NCI-H1417 (cell line): ENCODE measurements at regions not wholly inside any gene's neighbourhood (a gene's known extent, or its start where the extent isn't known, plus 50 kb on each side); places are given as distances from the start of the nearest gene placed in this dataset.

Experiments used
- DNase-seq, 3 experiments: peaks; one replicate each; lab custom pipeline; 2025; lab: John Stamatoyannopoulos, UW

DNA sequence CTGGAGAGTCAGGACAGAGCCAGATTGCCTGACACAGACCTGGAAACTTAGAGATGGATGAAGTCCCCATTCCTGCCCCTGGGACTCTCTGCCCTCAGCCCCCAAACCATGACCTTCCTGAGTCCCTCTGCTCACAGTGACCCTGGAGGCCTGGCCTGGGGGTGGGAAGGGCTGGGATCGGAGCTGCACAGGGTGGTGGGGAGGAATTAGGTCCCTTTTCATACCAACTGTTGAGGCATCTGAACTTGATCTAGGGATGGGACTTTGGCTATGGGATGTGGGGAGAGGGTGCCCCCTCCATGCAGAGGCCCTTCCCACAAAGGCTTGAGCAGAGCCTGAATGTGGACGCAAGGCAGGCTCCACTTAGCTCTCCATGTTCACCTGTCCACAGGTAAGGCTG, 144.1 kb downstream of the MRPL14 start:
- no peak for DNase-seq

DNA sequence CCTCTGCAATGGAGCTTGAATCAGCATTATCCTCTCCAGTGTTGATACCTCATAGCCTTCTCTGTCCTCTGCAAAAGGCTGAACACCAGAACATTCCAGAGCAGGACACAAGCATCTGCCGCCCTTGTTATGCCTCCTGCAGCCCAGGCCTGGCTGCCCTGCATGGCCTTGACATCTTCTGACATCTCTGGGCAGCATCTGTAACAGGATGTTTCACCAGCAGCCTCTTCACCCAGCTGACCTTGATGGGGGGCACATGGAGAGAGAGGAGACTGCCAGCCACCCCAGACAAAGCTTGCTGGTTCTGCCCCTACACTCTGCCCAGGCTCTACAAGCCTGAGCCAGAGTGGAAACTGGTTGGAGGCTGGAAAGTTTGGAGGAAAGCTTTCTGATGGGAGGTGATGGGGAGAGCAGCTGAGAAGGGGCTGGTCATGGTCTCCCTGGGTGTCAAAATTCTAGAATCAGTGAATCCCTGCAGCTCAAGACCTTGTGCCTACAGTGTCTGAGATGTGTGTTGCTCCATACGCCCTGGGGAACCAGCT, 145.1 kb downstream of the MRPL14 start:
- DNase-seq: no peak

GRCh38 chr6:43981363-43981990, 145.8 kb downstream of the MRPL14 start:
- no peak for DNase-seq

DNA sequence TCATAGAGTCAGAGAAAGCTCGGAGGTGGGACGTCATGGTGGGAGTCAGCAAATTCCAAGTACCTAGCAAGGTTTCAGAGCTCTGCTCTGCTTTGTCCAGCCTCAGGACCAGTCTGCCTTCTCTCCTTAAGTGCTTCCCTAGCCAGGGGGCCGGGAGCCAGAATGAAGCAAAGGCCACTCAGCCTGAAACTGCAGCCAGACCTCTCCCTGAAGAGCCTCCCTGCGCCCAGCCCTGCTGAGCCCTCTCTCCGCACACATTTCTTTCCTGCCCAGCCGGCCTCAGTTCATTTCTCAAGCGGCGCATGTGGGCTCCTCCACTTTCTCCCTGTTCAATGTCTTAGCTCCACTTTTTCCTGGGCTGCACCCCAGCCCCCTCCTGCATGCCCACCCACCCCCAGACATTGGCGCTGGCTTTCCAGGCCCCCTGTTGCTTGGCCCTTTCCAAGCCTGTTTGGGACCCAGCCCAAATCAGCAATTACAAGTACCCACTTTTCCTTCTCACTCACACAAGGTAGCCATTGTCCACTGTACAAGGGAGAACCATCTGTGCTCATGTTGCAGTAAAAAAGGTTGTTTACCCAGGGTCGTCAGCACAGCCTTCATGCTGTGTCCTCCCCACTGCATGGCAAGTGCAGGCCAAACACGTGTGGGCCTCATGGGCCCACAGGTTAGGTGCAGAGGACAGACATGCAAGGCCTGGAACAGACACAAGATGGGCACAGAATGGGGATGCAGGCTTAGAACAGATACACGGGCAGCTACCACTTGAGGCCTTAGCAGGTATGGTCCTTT, 147.1 kb downstream of the MRPL14 start:
- peak in 1 of 3 experiments; percentile 4 for DNase-seq

DNA sequence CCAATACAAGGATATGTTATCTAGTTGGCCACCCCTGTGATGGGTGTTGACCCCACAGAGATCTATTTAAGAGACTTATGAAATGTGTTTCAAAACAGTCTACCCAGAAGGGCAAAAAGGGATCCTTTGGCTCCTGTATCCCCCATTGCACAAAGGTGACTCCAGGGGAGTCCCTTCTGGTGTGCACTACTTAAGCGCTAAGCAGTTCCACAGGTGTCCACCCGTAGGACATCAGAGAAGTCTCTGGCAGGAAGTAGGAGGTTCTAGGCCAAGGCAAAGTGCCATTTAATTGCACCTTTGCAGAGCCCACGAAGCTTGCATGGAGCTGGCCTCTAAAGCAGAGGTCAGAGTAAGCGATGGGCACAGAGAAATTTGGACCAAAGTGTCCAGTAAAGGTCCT, 147.7 kb downstream of the MRPL14 start:
- no peak for DNase-seq

GRCh38 chr6:43978473-43979346, 148.5 kb downstream of the MRPL14 start:
- DNase-seq: no peak

- DNase-seq: no peak
These were observed 149.7 kb downstream of the MRPL14 start for GRCh38 chr6:43977404-43978111.

DNA sequence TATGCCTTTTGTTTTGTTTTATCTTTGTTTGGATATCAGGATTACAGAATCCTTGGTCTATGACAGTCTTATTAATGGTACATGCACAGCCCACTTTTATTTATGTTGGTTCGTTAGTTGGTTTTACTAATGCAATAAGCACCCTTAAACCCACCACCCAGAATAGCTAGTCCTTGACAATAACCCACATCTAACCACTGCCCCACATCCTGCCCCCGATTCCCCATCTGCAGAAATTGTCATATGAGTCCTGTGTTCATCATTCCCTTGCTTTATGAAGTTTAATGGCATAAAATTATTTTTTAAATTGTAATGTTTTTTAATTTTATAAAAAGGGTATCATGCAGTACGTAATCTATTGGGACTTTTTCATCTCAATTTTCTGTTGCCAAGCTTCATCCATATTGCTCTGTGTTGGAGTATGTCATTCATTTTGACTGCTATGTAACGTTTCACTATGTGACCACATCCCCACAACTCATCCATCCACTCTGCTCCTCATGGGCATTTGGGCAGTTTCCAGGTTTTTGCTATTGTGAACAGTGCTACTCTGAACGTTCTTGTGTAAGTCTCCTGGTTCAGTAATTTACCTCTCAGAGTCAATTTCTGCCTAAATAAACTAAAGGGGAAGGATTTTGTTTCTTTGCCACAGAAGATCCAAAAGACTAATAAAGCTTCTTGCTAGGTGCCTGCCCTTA, 150.4 kb downstream of the MRPL14 start:
- DNase-seq: no peak

GRCh38 chr6:43974643-43975230, 152.5 kb downstream of the MRPL14 start:
- DNase-seq: no peak

DNA sequence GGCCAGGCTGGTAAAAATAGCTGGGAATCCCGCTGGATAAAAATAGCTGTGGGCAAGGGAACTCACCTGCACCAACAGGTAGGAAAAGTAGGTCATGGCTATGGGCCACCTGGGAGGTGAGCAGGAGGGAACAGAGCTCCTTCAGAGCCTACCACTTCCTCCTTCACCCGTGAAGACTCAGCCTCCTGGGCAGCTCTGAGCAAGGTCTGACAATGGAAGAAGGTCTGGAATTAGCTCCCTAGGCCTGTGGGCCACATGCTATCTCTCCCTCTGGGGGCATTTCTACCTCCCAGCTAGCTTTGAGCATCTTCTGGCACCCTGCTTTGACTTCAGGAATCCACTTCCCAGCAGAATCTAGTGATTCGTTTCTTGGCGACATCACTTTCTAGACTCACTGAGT, 153.9 kb downstream of the MRPL14 start:
- no peak for DNase-seq

DNA sequence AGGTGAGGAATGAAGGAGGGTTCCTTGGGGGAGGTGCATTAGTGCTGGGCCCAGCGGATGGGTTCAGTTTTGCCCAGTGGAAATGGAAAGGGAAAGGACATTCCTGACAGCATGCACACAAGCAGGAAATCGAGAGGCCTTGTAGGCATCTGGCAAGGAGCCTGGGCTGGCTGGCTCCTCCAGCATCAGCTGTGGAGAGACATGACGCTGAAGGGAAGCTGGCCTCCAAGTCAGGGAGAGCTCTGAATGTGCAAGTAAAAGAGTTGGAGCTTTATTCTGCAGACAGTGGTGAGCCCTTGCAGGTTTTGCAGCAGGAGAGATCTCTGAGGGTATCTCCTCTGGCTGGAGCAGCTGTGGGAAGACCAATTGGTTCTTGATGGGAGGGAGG, 154.3 kb downstream of the MRPL14 start:
- no peak for DNase-seq

GRCh38 chr6:43972179-43972912, 154.9 kb downstream of the MRPL14 start:
- DNase-seq: no peak

GRCh38 chr6:43971776-43972126, 155.5 kb downstream of the MRPL14 start:
- DNase-seq: no peak

- no peak for DNase-seq
These were observed 156.1 kb downstream of the MRPL14 start for GRCh38 chr6:43970913-43971775.

DNA sequence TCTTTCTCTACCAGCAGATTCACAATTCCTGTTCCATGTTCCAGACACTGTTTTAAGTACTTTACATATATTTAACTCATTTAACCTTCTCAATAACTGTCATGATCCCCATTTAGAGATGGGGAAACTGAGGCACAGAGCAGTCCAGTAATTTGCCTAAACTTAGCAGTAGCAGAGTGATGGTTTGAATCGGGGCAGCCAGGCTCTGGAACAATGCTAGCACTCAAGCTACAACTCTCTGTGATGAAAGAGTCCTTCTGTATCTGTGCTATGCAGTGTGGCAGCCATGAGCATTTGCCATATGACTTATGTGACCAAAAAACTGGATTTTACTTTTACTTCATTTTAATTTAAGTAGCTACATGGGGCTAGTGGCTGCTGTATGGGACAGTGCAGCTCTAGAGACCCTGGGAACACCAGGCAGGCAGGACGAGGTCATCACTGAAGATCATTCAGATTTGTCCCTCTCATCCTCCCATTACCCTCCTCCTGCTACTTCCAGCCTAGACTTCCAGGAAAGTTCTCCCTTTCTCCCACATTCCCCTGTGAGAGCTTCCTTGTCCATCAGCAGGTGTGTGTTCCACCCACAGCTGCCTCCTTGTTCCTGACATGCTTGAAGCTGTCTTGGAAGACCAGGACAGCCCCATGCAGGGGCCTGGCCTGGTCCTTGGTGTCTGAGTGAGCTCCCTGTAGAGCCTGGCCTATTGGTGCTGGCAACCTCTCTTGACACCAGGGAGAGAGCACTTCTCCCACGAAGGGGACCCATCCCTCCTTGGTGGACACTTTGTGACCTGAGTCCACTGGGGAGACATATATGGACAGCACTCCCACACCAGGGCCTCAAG, 157.0 kb downstream of the MRPL14 start:
- DNase-seq: no peak

DNA sequence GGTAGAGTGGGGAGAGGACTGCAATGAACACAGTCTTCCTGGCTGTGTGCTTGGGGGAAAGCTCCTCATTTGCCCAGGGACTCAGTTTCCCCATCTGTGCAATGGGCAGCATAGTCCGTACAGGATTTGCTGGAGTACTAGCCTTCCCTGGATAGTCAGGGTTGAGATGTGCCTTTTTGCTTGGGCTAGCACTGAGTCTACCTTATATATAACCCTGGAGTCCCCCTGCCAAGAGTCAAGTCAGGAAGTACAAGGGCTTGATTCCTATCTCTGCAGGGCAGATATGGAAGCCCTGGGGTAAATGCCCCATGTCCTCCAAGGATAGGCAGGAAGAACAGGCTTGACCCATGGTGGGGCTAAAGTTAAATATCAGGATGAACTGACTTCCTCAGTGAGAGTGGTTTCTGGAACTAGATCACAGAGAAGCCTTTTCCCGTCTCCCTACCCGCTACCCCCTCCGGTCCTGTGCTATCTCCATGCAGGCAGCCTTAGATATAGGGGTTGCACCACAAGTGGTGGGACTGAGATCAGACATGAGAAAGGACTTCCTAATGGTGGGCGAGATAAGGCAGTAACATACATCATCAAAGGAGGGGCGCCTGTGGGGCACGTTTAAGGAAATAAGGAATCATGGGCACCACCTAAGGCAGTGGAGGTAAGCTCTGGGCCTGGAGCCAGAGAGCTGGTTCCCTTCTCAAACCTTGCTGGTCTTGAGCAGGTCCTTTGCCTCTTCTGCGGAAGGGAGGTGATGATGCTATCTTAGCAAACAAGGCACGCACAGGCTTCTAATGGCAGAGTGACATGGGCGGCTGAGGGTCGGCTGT, 157.9 kb downstream of the MRPL14 start:
- no peak for DNase-seq
